ENCODE measurements at regions not wholly inside any gene's neighbourhood (a gene's known extent, or its start where the extent isn't known, plus 50 kb on each side); places are given as distances from the start of the nearest gene placed in this dataset.
"Not testable (repeated sequence)": the region's sequence is repeated elsewhere in the genome, so short reads cannot be mapped to it uniquely, and the experiment has no call there.

DNA sequence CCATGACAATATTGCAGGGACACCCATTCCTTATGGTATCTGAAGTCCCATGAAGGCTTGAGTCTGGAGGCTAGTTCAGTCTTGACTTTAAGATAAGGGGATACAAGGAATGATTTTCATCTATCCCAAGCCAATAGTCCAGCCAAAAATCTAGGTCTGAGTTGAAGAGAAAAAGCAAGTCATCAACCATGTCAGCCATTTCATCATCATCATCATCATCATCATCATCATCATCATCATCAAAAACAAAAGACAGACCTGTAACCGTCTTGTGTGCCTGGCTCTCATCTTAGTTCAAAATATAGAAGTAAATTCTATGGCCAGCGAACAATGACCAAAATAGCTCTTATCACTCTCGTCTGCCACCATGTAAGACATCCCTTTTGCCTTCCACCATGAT, 59.5 kb upstream of the FAM90A26 start:
- H3K27me3 ChIP-seq (ENCODE audit: control insufficient read depth, insufficient read depth, low read length); ATAC-seq (ENCODE audit: low read depth in 2 of 2); H3K27ac Mint-ChIP-seq; H3K36me3 ChIP-seq (ENCODE audit: control insufficient read depth, insufficient read depth, low read length); H3K4me3 Mint-ChIP-seq; H3K4me3 ChIP-seq (ENCODE audit: low read depth, low read length); H3K9me3 Mint-ChIP-seq; H3K27ac ChIP-seq (ENCODE audit: insufficient read depth, low read length, poor library complexity, severe bottlenecking); H3K36me3 Mint-ChIP-seq; DNase-seq; H3K4me1 ChIP-seq (ENCODE audit: control insufficient read depth, insufficient read depth, low read length, poor library complexity, severe bottlenecking); H3K4me1 Mint-ChIP-seq; H3K27me3 Mint-ChIP-seq; H3K9me3 ChIP-seq (ENCODE audit: control insufficient read depth in 2 of 2, low read length in 2 of 2): not testable (repeated sequence)

DNA sequence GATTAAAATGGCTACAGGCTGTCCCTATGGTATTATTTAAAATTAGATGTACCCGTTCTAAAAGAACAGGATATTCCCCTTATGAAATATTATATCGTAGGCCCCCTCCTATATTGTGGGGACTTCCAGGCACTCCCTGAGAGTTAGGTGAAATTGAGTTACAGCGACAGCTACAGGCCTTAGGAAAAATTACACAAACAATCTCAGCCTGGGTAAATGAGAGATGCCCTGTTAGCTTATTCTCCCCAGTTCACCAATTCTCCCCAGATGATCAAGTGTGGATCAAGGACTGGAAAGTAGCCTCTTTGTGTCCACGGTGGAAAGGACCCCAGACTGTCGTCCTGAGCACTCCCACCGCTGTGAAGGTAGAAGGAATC, 67.1 kb upstream of the FAM90A26 start:
- not testable (repeated sequence) for H3K27me3 Mint-ChIP-seq; H3K4me3 Mint-ChIP-seq; H3K27ac ChIP-seq (ENCODE audit: insufficient read depth, low read length, poor library complexity, severe bottlenecking); ATAC-seq (ENCODE audit: low read depth in 2 of 2); H3K4me1 ChIP-seq (ENCODE audit: control insufficient read depth, insufficient read depth, low read length, poor library complexity, severe bottlenecking); H3K9me3 ChIP-seq (ENCODE audit: control insufficient read depth in 2 of 2, low read length in 2 of 2); H3K36me3 Mint-ChIP-seq; H3K36me3 ChIP-seq (ENCODE audit: control insufficient read depth, insufficient read depth, low read length); H3K27ac Mint-ChIP-seq; H3K4me1 Mint-ChIP-seq; DNase-seq; H3K4me3 ChIP-seq (ENCODE audit: low read depth, low read length); H3K27me3 ChIP-seq (ENCODE audit: control insufficient read depth, insufficient read depth, low read length); H3K9me3 Mint-ChIP-seq

DNA sequence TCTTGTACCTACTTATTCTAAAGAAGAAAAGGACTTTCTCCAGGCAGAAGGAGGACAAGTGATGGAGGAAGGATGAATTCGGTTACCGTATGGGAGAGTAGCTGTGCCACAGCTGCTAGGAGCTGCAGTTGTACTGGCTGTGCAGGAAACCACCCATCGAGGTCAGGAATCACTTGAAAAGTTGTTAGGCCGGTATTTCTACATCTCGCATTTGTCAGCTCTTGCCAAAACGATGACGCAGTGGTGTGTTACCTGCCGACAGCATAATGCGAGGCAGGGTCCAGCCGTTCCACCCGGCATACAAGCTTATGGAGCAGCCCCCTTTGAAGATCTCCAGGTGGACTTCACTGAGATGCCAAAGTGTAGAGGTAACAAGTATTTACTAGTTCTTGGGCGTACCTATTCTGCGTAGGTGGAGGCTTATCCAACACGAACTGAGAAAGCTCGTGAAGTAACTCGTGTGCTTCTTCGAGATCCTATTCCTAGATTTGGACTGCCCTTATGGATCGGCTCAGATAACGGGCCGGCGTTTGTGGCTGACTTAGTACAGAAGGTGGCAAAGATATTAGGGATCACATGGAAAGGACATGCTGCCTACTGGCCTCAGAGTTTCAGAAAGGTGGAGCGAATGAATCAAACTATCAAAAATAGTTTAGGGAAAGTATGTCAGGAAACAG, 67.6 kb upstream of the FAM90A26 start:
- H3K27me3 ChIP-seq (ENCODE audit: control insufficient read depth, insufficient read depth, low read length); ATAC-seq (ENCODE audit: low read depth in 2 of 2); H3K27ac Mint-ChIP-seq; DNase-seq; H3K4me1 Mint-ChIP-seq; H3K9me3 ChIP-seq (ENCODE audit: control insufficient read depth in 2 of 2, low read length in 2 of 2); H3K27ac ChIP-seq (ENCODE audit: insufficient read depth, low read length, poor library complexity, severe bottlenecking); H3K27me3 Mint-ChIP-seq; H3K4me3 ChIP-seq (ENCODE audit: low read depth, low read length); H3K36me3 Mint-ChIP-seq; H3K4me3 Mint-ChIP-seq; H3K9me3 Mint-ChIP-seq; H3K36me3 ChIP-seq (ENCODE audit: control insufficient read depth, insufficient read depth, low read length); H3K4me1 ChIP-seq (ENCODE audit: control insufficient read depth, insufficient read depth, low read length, poor library complexity, severe bottlenecking): not testable (repeated sequence)

DNA sequence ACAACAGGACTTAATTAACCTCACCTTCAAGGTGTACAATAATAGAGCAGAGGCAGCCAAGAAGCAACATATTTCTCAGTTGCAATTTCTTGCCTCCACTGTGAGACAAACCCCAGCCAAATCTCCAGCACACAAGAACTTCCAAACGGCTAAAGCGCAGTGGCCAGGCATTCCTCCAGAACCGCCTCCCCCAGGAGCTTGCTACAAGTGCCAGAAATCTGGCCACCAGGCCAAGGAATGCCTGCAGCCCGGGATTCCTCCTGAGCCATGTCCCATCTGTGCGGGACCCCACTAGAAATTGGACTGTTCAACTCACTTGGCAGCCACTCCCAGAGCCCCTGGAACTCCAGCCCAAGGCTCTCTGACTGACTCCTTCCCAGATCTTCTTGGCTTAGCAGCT, 73.9 kb upstream of the FAM90A26 start:
- not testable (repeated sequence) for DNase-seq; H3K36me3 Mint-ChIP-seq; H3K4me3 ChIP-seq (ENCODE audit: low read depth, low read length); H3K36me3 ChIP-seq (ENCODE audit: control insufficient read depth, insufficient read depth, low read length); H3K4me1 ChIP-seq (ENCODE audit: control insufficient read depth, insufficient read depth, low read length, poor library complexity, severe bottlenecking); H3K27me3 ChIP-seq (ENCODE audit: control insufficient read depth, insufficient read depth, low read length); H3K27ac ChIP-seq (ENCODE audit: insufficient read depth, low read length, poor library complexity, severe bottlenecking); H3K9me3 ChIP-seq (ENCODE audit: control insufficient read depth in 2 of 2, low read length in 2 of 2); H3K4me3 Mint-ChIP-seq; H3K27me3 Mint-ChIP-seq; H3K4me1 Mint-ChIP-seq; ATAC-seq (ENCODE audit: low read depth in 2 of 2); H3K27ac Mint-ChIP-seq
- H3K9me3 Mint-ChIP-seq: peaks cover 0 to 24% (median 8%) of the 10 kb centered on the region in 7 donors

DNA sequence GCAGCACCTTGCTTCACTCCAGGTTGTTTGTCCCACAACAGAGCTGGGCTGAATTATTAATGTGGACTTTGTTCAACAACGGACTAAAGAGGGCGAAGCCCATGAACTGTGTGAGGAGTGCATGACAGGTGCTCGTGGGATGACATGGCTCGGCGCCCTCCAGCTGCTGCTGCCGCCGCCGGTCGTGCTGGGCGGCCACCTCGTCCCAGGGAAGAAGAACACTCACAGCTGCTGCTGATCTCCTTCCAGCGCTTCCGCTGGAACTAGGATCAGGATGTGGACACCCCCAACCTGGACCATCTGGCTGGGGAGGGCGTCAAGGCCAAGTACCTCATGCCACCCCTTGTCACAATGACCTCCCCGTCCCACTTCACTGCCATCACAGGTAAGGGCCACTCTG, 91.4 kb upstream of the FAM90A26 start:
- H3K4me1 Mint-ChIP-seq; H3K27ac Mint-ChIP-seq; H3K27ac ChIP-seq (ENCODE audit: insufficient read depth, low read length, poor library complexity, severe bottlenecking); ATAC-seq (ENCODE audit: low read depth in 2 of 2); H3K27me3 ChIP-seq (ENCODE audit: control insufficient read depth, insufficient read depth, low read length); H3K36me3 Mint-ChIP-seq; H3K9me3 ChIP-seq (ENCODE audit: control insufficient read depth in 2 of 2, low read length in 2 of 2); H3K9me3 Mint-ChIP-seq; DNase-seq; H3K36me3 ChIP-seq (ENCODE audit: control insufficient read depth, insufficient read depth, low read length); H3K4me1 ChIP-seq (ENCODE audit: control insufficient read depth, insufficient read depth, low read length, poor library complexity, severe bottlenecking); H3K27me3 Mint-ChIP-seq; H3K4me3 Mint-ChIP-seq; H3K4me3 ChIP-seq (ENCODE audit: low read depth, low read length): not testable (repeated sequence)

DNA sequence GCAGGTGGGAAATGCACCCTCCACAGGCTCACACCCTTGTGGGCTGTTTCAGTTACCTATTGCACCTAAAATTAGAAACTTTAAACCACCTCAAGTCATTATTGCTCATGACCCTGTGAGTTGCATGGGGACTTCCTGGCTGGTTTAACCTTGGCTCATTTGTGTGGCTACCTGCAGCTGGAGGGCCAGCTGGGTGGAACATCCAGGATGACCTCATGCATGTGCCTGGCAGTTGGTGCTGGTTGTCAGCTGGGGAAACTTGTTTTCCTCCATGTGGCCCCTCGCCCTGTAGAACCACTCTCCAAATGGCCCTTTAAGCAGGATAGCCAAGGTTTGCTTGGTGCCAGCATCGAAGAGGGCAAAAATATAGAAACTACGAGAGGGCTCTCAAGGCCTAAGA, 93.2 kb upstream of the FAM90A26 start:
- H3K36me3 Mint-ChIP-seq; H3K4me3 ChIP-seq (ENCODE audit: low read depth, low read length); H3K4me1 Mint-ChIP-seq; H3K36me3 ChIP-seq (ENCODE audit: control insufficient read depth, insufficient read depth, low read length); H3K27ac Mint-ChIP-seq; DNase-seq; H3K4me1 ChIP-seq (ENCODE audit: control insufficient read depth, insufficient read depth, low read length, poor library complexity, severe bottlenecking); H3K27me3 ChIP-seq (ENCODE audit: control insufficient read depth, insufficient read depth, low read length); H3K4me3 Mint-ChIP-seq; H3K27ac ChIP-seq (ENCODE audit: insufficient read depth, low read length, poor library complexity, severe bottlenecking); ATAC-seq (ENCODE audit: low read depth in 2 of 2); H3K9me3 Mint-ChIP-seq; H3K9me3 ChIP-seq (ENCODE audit: control insufficient read depth in 2 of 2, low read length in 2 of 2); H3K27me3 Mint-ChIP-seq: not testable (repeated sequence)

DNA sequence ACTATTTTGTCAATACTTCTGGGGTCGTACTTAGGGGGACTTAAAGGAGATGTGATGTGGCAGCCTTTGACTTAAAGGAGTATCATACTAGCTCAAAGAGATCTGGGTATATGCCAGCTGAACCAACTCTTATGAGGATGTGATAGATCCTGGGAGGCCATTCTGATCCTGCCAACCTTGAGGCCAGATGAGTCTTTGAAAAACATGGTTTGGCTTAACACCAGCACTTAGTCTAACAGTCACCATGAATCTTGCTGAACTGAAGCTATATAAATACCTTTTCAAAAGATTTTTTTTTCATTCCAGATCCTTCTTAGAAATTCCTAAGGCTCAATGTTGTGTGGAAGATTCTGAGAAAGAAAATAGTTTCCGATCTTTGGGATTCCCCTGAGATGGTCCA, 93.7 kb upstream of the FAM90A26 start:
- H3K27ac ChIP-seq (ENCODE audit: insufficient read depth, low read length, poor library complexity, severe bottlenecking); H3K27me3 Mint-ChIP-seq; DNase-seq; H3K27me3 ChIP-seq (ENCODE audit: control insufficient read depth, insufficient read depth, low read length); H3K9me3 Mint-ChIP-seq; H3K27ac Mint-ChIP-seq; H3K9me3 ChIP-seq (ENCODE audit: control insufficient read depth in 2 of 2, low read length in 2 of 2); ATAC-seq (ENCODE audit: low read depth in 2 of 2); H3K4me1 ChIP-seq (ENCODE audit: control insufficient read depth, insufficient read depth, low read length, poor library complexity, severe bottlenecking); H3K4me1 Mint-ChIP-seq; H3K36me3 ChIP-seq (ENCODE audit: control insufficient read depth, insufficient read depth, low read length); H3K4me3 Mint-ChIP-seq; H3K4me3 ChIP-seq (ENCODE audit: low read depth, low read length); H3K36me3 Mint-ChIP-seq: not testable (repeated sequence)

DNA sequence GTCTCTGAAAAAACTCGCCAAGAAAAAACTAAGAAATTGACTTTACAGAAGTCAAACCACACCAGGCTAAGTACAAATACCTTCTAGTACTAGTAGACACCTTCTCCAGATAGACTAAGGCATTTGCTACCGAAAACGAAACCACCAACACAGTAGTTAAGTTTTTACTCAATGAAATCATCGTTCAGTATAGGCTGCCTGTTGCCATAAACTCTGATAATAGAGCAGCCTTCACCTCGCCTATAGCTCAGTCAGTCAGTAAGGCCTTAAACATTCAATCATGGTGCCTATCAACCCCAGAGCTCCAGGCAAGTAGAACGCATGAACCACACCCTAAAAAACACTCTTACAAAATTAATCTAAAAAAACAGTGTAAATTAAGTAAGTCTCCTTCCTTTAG, 96.8 kb upstream of the FAM90A26 start:
- H3K27me3 ChIP-seq (ENCODE audit: control insufficient read depth, insufficient read depth, low read length); H3K4me3 ChIP-seq (ENCODE audit: low read depth, low read length); DNase-seq; ATAC-seq (ENCODE audit: low read depth in 2 of 2); H3K36me3 Mint-ChIP-seq; H3K36me3 ChIP-seq (ENCODE audit: control insufficient read depth, insufficient read depth, low read length); H3K4me1 ChIP-seq (ENCODE audit: control insufficient read depth, insufficient read depth, low read length, poor library complexity, severe bottlenecking); H3K9me3 ChIP-seq (ENCODE audit: control insufficient read depth in 2 of 2, low read length in 2 of 2); H3K27me3 Mint-ChIP-seq; H3K4me1 Mint-ChIP-seq; H3K9me3 Mint-ChIP-seq: not testable (repeated sequence)
- Mint-ChIP-seq H3K27ac (peak overlapping the region in 2 of 3 donors; percentile 77 to 86), H3K4me3 (peak overlapping the region in 2 of 4 donors; percentile 17 to 42)
- peak overlapping the region; percentile 60 for H3K27ac ChIP-seq (ENCODE audit: insufficient read depth, low read length, poor library complexity, severe bottlenecking)
